ENCODE measurements at regions not wholly inside any gene's neighbourhood (a gene's known extent, or its start where the extent isn't known, plus 50 kb on each side); places are given as distances from the start of the nearest gene placed in this dataset.
"Not testable (repeated sequence)": the region's sequence is repeated elsewhere in the genome, so short reads cannot be mapped to it uniquely, and the experiment has no call there.

- Mint-ChIP-seq H3K4me3 (no peak overlapping the region), H3K27me3 (no peaks in the 10 kb centered on the region), H3K27ac (no peak overlapping the region), H3K4me1 (no peaks in the 10 kb centered on the region), H3K36me3 (no peaks in the 10 kb centered on the region), H3K9me3 (no peaks in the 10 kb centered on the region)
Observed at GRCh38 chr12:91493308-91493707, 310.7 kb upstream of the DCN start.

GRCh38 chr12:91492648-91493047 is 310.0 kb upstream of the DCN start:
- Mint-ChIP-seq H3K27me3 (no peaks in the 10 kb centered on the region), H3K27ac (no peak overlapping the region), H3K9me3 (no peaks in the 10 kb centered on the region), H3K36me3 (no peaks in the 10 kb centered on the region), H3K4me1 (no peaks in the 10 kb centered on the region), H3K4me3 (no peak overlapping the region)

- no peaks in the 10 kb centered on the region for H3K9me3 Mint-ChIP-seq
- no peak overlapping the region for H3K27ac Mint-ChIP-seq
- no peak overlapping the region for H3K4me3 Mint-ChIP-seq
- peaks cover 2% of the 10 kb centered on the region for H3K27me3 Mint-ChIP-seq
- no peaks in the 10 kb centered on the region for H3K36me3 Mint-ChIP-seq
- H3K4me1 Mint-ChIP-seq, result no peaks in the 10 kb centered on the region
Observed at GRCh38 chr12:91490667-91491311, 308.2 kb upstream of the DCN start.

GRCh38 chr12:91483471-91483985 is 300.9 kb upstream of the DCN start:
- Mint-ChIP-seq H3K4me1 (no peaks in the 10 kb centered on the region), H3K36me3 (no peaks in the 10 kb centered on the region), H3K4me3 (no peak overlapping the region), H3K27ac (no peak overlapping the region), H3K9me3 (no peaks in the 10 kb centered on the region), H3K27me3 (peaks cover 2% of the 10 kb centered on the region)

- Mint-ChIP-seq H3K4me1 (no peaks in the 10 kb centered on the region), H3K9me3 (no peaks in the 10 kb centered on the region), H3K27me3 (peaks cover 2% of the 10 kb centered on the region), H3K4me3 (no peak overlapping the region), H3K36me3 (no peaks in the 10 kb centered on the region), H3K27ac (no peak overlapping the region)
Observed at GRCh38 chr12:91482231-91482630, 299.6 kb upstream of the DCN start.

GRCh38 chr12:91478500-91478899 is 295.9 kb upstream of the DCN start:
- peaks cover 4% of the 10 kb centered on the region for H3K36me3 Mint-ChIP-seq
- H3K4me1 Mint-ChIP-seq, result no peaks in the 10 kb centered on the region
- H3K4me3 Mint-ChIP-seq, result no peak overlapping the region
- peaks cover 6% of the 10 kb centered on the region for H3K27me3 Mint-ChIP-seq
- no peak overlapping the region for H3K27ac Mint-ChIP-seq
- H3K9me3 Mint-ChIP-seq, result peaks cover 0 to 3% (median 2%) of the 10 kb centered on the region in 3 donors

GRCh38 chr12:91467686-91468085 is 285.1 kb upstream of the DCN start:
- Mint-ChIP-seq H3K9me3 (peaks cover 0 to 4% (median 2%) of the 10 kb centered on the region in 3 donors), H3K27me3 (peaks cover 1% of the 10 kb centered on the region), H3K4me1 (no peaks in the 10 kb centered on the region), H3K27ac (no peak overlapping the region), H3K36me3 (no peaks in the 10 kb centered on the region), H3K4me3 (no peak overlapping the region)

GRCh38 chr12:91461061-91461460 is 278.4 kb upstream of the DCN start:
- H3K9me3 Mint-ChIP-seq, result peaks cover 0 to 8% (median 3%) of the 10 kb centered on the region in 3 donors
- no peaks in the 10 kb centered on the region for H3K4me1 Mint-ChIP-seq
- no peaks in the 10 kb centered on the region for H3K36me3 Mint-ChIP-seq
- H3K27ac Mint-ChIP-seq, result no peak overlapping the region
- H3K4me3 Mint-ChIP-seq, result no peak overlapping the region
- peaks cover 11% of the 10 kb centered on the region for H3K27me3 Mint-ChIP-seq

GRCh38 chr12:91460469-91460868 is 277.9 kb upstream of the DCN start:
- peaks cover 0 to 6% (median 3%) of the 10 kb centered on the region in 3 donors for H3K9me3 Mint-ChIP-seq
- no peaks in the 10 kb centered on the region for H3K36me3 Mint-ChIP-seq
- H3K4me1 Mint-ChIP-seq, result no peaks in the 10 kb centered on the region
- no peak overlapping the region for H3K27ac Mint-ChIP-seq
- H3K27me3 Mint-ChIP-seq, result peaks cover 11% of the 10 kb centered on the region
- no peak overlapping the region for H3K4me3 Mint-ChIP-seq

GRCh38 chr12:91455321-91455720 is 272.7 kb upstream of the DCN start:
- Mint-ChIP-seq H3K9me3 (peaks cover 0 to 8% (median 1%) of the 10 kb centered on the region in 3 donors), H3K36me3 (no peaks in the 10 kb centered on the region), H3K27me3 (peaks cover 11% of the 10 kb centered on the region)

GRCh38 chr12:91454179-91454578 is 271.6 kb upstream of the DCN start:
- no peaks in the 10 kb centered on the region for H3K36me3 Mint-ChIP-seq
- no peaks in the 10 kb centered on the region for H3K4me1 Mint-ChIP-seq
- peaks cover 11% of the 10 kb centered on the region for H3K27me3 Mint-ChIP-seq
- peaks cover 1 to 8% (median 3%) of the 10 kb centered on the region in 3 donors for H3K9me3 Mint-ChIP-seq
- no peak overlapping the region for H3K27ac Mint-ChIP-seq
- H3K4me3 Mint-ChIP-seq, result no peak overlapping the region

More at GRCh38 chr12:91455321-91455720, 272.7 kb upstream of the DCN start:
- Mint-ChIP-seq H3K27ac (no peak overlapping the region), H3K4me1 (no peaks in the 10 kb centered on the region), H3K4me3 (no peak overlapping the region)

- not testable (repeated sequence) for H3K27ac Mint-ChIP-seq, H3K36me3 Mint-ChIP-seq, H3K27me3 Mint-ChIP-seq, H3K4me1 Mint-ChIP-seq, H3K4me3 Mint-ChIP-seq, H3K9me3 Mint-ChIP-seq
Observed at GRCh38 chr12:91452464-91452863, 269.8 kb upstream of the DCN start.

- Mint-ChIP-seq H3K27ac (no peak overlapping the region), H3K36me3 (no peaks in the 10 kb centered on the region), H3K4me3 (no peak overlapping the region), H3K27me3 (peaks cover 3% of the 10 kb centered on the region), H3K9me3 (no peaks in the 10 kb centered on the region), H3K4me1 (peaks cover 9 to 13% (median 9%) of the 10 kb centered on the region in 3 donors)
Observed at GRCh38 chr12:91441993-91442952, 259.7 kb upstream of the DCN start.

GRCh38 chr12:91441246-91441645 is 258.6 kb upstream of the DCN start:
- no peaks in the 10 kb centered on the region for H3K36me3 Mint-ChIP-seq
- H3K27ac Mint-ChIP-seq, result no peak overlapping the region
- H3K4me3 Mint-ChIP-seq, result no peak overlapping the region
- H3K9me3 Mint-ChIP-seq, result no peaks in the 10 kb centered on the region
- H3K4me1 Mint-ChIP-seq, result peaks cover 9 to 13% (median 9%) of the 10 kb centered on the region in 3 donors
- peaks cover 3% of the 10 kb centered on the region for H3K27me3 Mint-ChIP-seq

- H3K36me3 Mint-ChIP-seq, result no peaks in the 10 kb centered on the region
- peaks cover 9 to 13% (median 9%) of the 10 kb centered on the region in 3 donors for H3K4me1 Mint-ChIP-seq
- H3K9me3 Mint-ChIP-seq, result no peaks in the 10 kb centered on the region
- H3K27ac Mint-ChIP-seq, result no peak overlapping the region
- H3K4me3 Mint-ChIP-seq, result no peak overlapping the region
- peaks cover 4% of the 10 kb centered on the region for H3K27me3 Mint-ChIP-seq
Observed at GRCh38 chr12:91434081-91434480, 251.5 kb upstream of the DCN start.
